ENCODE measurements at regions not wholly inside any gene's neighbourhood (a gene's known extent, or its start where the extent isn't known, plus 50 kb on each side); places are given as distances from the start of the nearest gene placed in this dataset.

DNA sequence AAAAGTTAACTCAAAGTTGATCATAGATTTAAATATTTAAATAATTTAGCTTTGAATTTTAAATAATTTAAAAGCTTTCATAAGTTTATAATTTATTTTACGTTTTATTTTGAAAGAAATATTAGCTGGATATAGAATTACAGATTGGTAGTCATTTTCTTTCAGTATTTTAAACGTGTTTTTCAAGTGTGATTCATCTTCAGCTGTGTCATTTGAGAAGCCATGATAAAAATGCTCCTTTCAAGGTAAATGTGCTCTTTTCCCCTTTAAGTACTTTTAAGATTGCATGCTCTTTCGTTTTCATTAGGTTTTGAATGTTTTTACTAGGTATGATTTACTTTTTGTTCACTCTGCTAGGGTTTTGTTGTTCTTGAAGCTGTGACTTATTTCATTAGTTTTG is 116.8 kb upstream of the FIGN start:
- H3K9me3 ChIP-seq (ENCODE audit: control insufficient read depth, insufficient read depth, low read length) = no peaks in the 10 kb centered on the region
- H3K9me3 Mint-ChIP-seq = peaks cover 10 to 19% of the 10 kb centered on the region in 2 donors
- H3K4me3 Mint-ChIP-seq = no peak overlapping the region
- no peaks in the 10 kb centered on the region for H3K4me1 ChIP-seq (ENCODE audit: control insufficient read depth, insufficient read depth, low read length)
- no peak overlapping the region for H3K4me3 ChIP-seq (ENCODE audit: low read length)
- no peak overlapping the region for H3K27ac Mint-ChIP-seq
- no peak for ATAC-seq
- H3K4me1 Mint-ChIP-seq = no peaks in the 10 kb centered on the region
- intact Hi-C loops (cut with micrococcal nuclease) = no loop called here
- peaks cover 10% of the 10 kb centered on the region for H3K36me3 Mint-ChIP-seq
- H3K36me3 ChIP-seq (ENCODE audit: control insufficient read depth, insufficient read depth, low read length) = no peaks in the 10 kb centered on the region
- no peak for DNase-seq
- H3K27me3 ChIP-seq (ENCODE audit: control insufficient read depth, insufficient read depth, low read length) = no peaks in the 10 kb centered on the region
- 72% methylated on average over 2 of the region's 3 CpGs for WGBS (ENCODE audit: insufficient coverage)
- no peaks in the 10 kb centered on the region for H3K27me3 Mint-ChIP-seq (ENCODE audit: low read depth in 2 of 2)
- TF ChIP-seq, protein P1, sequence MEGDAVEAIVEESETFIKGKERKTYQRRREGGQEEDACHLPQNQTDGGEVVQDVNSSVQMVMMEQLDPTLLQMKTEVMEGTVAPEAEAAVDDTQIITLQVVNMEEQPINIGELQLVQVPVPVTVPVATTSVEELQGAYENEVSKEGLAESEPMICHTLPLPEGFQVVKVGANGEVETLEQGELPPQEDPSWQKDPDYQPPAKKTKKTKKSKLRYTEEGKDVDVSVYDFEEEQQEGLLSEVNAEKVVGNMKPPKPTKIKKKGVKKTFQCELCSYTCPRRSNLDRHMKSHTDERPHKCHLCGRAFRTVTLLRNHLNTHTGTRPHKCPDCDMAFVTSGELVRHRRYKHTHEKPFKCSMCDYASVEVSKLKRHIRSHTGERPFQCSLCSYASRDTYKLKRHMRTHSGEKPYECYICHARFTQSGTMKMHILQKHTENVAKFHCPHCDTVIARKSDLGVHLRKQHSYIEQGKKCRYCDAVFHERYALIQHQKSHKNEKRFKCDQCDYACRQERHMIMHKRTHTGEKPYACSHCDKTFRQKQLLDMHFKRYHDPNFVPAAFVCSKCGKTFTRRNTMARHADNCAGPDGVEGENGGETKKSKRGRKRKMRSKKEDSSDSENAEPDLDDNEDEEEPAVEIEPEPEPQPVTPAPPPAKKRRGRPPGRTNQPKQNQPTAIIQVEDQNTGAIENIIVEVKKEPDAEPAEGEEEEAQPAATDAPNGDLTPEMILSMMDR (IDR thresholded peaks at IDR 0.05) = no peak
- no peak overlapping the region for H3K27ac ChIP-seq (ENCODE audit: low read length)

DNA sequence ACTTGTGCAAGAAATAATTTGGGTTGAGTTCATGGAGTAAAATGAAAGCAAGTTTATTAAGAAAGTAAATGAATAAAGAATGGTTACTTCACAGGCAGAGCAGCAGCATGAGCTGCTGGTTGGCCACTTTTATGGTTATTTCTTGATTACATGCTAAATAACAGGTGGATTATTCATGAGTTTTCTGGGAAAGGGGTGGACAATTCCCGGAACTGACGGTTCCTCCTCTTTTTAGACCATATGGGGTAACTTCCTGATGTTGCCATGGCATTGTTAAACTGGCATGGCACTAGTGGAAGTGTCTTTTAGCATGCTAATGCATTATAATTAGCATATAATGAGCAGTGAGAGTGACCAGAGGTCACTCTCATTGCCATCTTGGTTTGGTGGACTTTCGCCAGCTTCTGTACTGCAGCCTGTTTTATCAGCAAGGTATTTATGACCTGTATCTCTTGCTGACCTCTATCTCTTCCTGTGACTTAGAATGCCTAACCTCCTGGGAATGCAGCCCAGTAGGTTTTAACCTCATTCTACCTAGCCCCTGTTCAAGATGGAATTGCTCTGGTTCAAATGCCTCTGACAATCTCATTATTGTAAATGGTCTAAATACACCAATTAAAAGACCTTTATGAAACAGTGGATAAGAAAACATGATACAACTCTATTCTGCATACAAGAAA is 114.1 kb upstream of the FIGN start:
- TF ChIP-seq, protein P1 (IDR thresholded peaks at IDR 0.05) = no peak
- intact Hi-C loops (cut with micrococcal nuclease) = no loop called here
- Histone ChIP-seq H3K4me1 (ENCODE audit: control insufficient read depth, insufficient read depth, low read length) (no peaks in the 10 kb centered on the region), H3K4me3 (ENCODE audit: low read length) (no peak overlapping the region), H3K27me3 (ENCODE audit: control insufficient read depth, insufficient read depth, low read length) (no peaks in the 10 kb centered on the region), H3K36me3 (ENCODE audit: control insufficient read depth, insufficient read depth, low read length) (no peaks in the 10 kb centered on the region), H3K9me3 (ENCODE audit: control insufficient read depth, insufficient read depth, low read length) (no peaks in the 10 kb centered on the region), H3K27ac (ENCODE audit: low read length) (no peak overlapping the region)
- Mint-ChIP-seq H3K36me3 (peaks cover 10% of the 10 kb centered on the region), H3K9me3 (peaks cover 9 to 22% of the 10 kb centered on the region in 2 donors), H3K27ac (no peak overlapping the region), H3K27me3 (ENCODE audit: low read depth in 2 of 2) (no peaks in the 10 kb centered on the region), H3K4me3 (no peak overlapping the region), H3K4me1 (no peaks in the 10 kb centered on the region)
- ATAC-seq = no peak
- WGBS (ENCODE audit: insufficient coverage) = 76% methylated on average over 3 of the region's 3 CpGs
- DNase-seq = no peak

DNA sequence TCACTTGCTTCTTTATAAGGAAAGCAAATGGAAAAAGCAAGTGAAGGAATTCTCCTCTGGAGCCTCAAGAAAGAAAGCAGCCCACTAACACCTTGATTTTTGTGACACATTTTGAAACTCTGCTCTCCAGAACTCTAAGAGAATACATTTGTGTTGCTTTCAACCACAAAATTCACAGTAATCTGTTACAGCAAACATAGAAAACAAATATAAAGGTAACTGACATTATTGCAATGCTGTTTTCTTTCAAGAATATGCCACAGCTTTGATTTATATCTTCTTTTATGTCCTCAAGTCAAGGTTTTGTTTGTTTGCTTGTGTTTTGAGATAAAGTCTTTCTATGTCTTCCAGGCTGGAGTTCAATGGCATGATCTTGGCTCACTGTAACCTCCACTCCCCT is 103.1 kb upstream of the FIGN start:
- DNase-seq = no peak
- no peak overlapping the region for H3K27ac Mint-ChIP-seq
- no peak overlapping the region for H3K27ac ChIP-seq (ENCODE audit: low read length)

More for the DNA sequence above, 103.1 kb upstream of the FIGN start:
- no peaks in the 10 kb centered on the region for H3K27me3 ChIP-seq (ENCODE audit: control insufficient read depth, insufficient read depth, low read length)
- ATAC-seq = no peak
- H3K9me3 ChIP-seq (ENCODE audit: control insufficient read depth, insufficient read depth, low read length) = no peaks in the 10 kb centered on the region
- Mint-ChIP-seq H3K4me3 (no peak overlapping the region), H3K27me3 (ENCODE audit: low read depth in 2 of 2) (no peaks in the 10 kb centered on the region), H3K36me3 (no peaks in the 10 kb centered on the region), H3K9me3 (peaks cover 13 to 30% of the 10 kb centered on the region in 2 donors), H3K4me1 (no peaks in the 10 kb centered on the region)
- intact Hi-C loops (cut with micrococcal nuclease) = no loop called here
- TF ChIP-seq, protein P1 (IDR thresholded peaks at IDR 0.05) = no peak
- H3K4me3 ChIP-seq (ENCODE audit: low read length) = no peak overlapping the region
- H3K36me3 ChIP-seq (ENCODE audit: control insufficient read depth, insufficient read depth, low read length) = no peaks in the 10 kb centered on the region
- H3K4me1 ChIP-seq (ENCODE audit: control insufficient read depth, insufficient read depth, low read length) = no peaks in the 10 kb centered on the region
